Neural progenitor cell (in vitro differentiated cells): ENCODE measurements at regions not wholly inside any gene's neighbourhood (a gene's known extent, or its start where the extent isn't known, plus 50 kb on each side); places are given as distances from the start of the nearest gene placed in this dataset.

Source experiments
- DNase-seq: peaks from one replicate; pipeline ENCODE4 v3.0.0-alpha.2; 2016; ENCODE audit warnings: low spot score
- H2AFZ ChIP-seq: fragments of 200-600 bp; sonication (generic); replicated peaks from 2 replicates; pipeline ENCODE4 v1.6.1; 2016; ENCODE audit warnings: antibody characterized with exemption
- H3F3A ChIP-seq: fragments of 200-600 bp; sonication (generic); 2 replicates; pipeline ENCODE4 v1.6.1; 2016; ENCODE audit warnings: antibody characterized with exemption, low read depth
- H3K27ac ChIP-seq: fragments of 200-600 bp; sonication (generic); 2 replicates; pipeline ENCODE4 v1.5.1; 2016; ENCODE audit warnings: mild to moderate bottlenecking
- H3K27me3 ChIP-seq: fragments of 200-600 bp; sonication (generic); 2 replicates; pipeline ENCODE4 v1.6.1; 2016; ENCODE audit warnings: mild to moderate bottlenecking, moderate library complexity
- H3K36me3 ChIP-seq: fragments of 200-600 bp; sonication (generic); 2 replicates; pipeline ENCODE4 v1.5.1; 2016
- H3K4me1 ChIP-seq: fragments of 200-600 bp; sonication (generic); 2 replicates; pipeline ENCODE4 v1.6.1; 2016; ENCODE audit warnings: mixed run types
- H3K4me2 ChIP-seq: fragments of 200-600 bp; sonication (generic); 2 replicates; pipeline ENCODE4 v1.6.1; 2016
- H3K4me3 ChIP-seq: fragments of 200-600 bp; sonication (generic); 2 replicates; pipeline ENCODE4 v1.5.1; 2016
- H3K79me2 ChIP-seq: fragments of 200-600 bp; sonication (generic); 2 replicates; pipeline ENCODE4 v1.6.1; 2016; ENCODE audit warnings: low read depth
- H3K9ac ChIP-seq: fragments of 200-600 bp; sonication (generic); 2 replicates; pipeline ENCODE4 v1.6.1; 2016
- H3K9me3 ChIP-seq: fragments of 200-600 bp; sonication (generic); 2 replicates; pipeline ENCODE4 v1.5.1; 2016; ENCODE audit warnings: low read depth
- H4K20me1 ChIP-seq: fragments of 200-600 bp; sonication (generic); 2 replicates; pipeline ENCODE4 v1.6.1; 2016; ENCODE audit warnings: low read depth
- H3K27ac Mint-ChIP-seq: 3 replicates; pipeline ENCODE4 v1.8.0; 2021; ENCODE audit warnings: mixed read lengths
- H3K27me3 Mint-ChIP-seq: 2 replicates; pipeline ENCODE4 v1.8.0; 2022; ENCODE audit warnings: low read depth, mild to moderate bottlenecking, inconsistent platforms, moderate library complexity, mixed read lengths; ENCODE audit not compliant: insufficient read depth
- H3K36me3 Mint-ChIP-seq: 3 replicates; pipeline ENCODE4 v1.8.0; 2021; ENCODE audit warnings: mixed read lengths
- H3K4me1 Mint-ChIP-seq: 3 replicates; pipeline ENCODE4 v1.8.0; 2021; ENCODE audit warnings: mixed read lengths
- H3K4me3 Mint-ChIP-seq: 3 replicates; pipeline ENCODE4 v1.8.0; 2021; ENCODE audit warnings: mild to moderate bottlenecking, moderate library complexity, mixed read lengths
- H3K9me3 Mint-ChIP-seq: 3 replicates; pipeline ENCODE4 v1.8.0; 2020; ENCODE audit warnings: mixed read lengths
- EZH2 ChIP-seq: fragments of 200-600 bp; sonication (generic); IDR thresholded peaks from 2 replicates; pipeline ENCODE4 v1.6.1; 2017; ENCODE audit warnings: antibody characterized with exemption, mild to moderate bottlenecking, moderate library complexity
- EZH2phosphoT487 ChIP-seq: fragments of 200-600 bp; sonication (generic); IDR thresholded peaks from 2 replicates; pipeline ENCODE4 v1.6.1; 2017; ENCODE audit warnings: antibody characterized with exemption
- TF ChIP-seq, protein P1 (sequence below): fragments of 200-600 bp; sonication (generic); IDR thresholded peaks from 2 replicates; pipeline ENCODE4 v1.5.1; 2017; ENCODE audit warnings: antibody characterized with exemption, mild to moderate bottlenecking

DNA sequence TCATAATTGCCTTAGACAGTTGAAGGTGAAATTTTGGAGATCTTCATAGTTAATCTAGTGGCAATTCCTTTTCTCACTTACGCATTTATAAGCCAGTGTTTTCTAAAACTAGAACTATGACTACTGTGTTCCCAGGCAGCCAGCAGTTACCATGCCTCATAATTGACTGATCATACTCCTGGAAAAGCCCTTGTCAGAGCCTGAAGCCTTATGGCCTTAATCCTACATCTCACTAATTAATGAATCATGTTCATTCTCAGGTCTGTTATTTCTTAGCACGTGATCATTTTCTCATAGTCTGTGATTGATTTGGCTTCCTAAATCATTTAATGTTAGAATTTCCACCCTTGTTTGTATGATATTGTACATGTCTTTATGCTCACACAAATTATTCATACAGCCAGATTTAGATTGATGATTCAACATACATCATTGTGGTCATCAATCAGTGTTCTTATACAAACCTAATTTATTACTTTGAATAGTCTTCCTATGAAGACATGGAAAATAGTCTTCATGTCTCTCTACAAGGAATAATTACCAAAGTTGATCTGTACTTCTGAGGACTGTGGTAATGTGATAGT is 132.6 kb upstream of the ASCC3 start:
- H4K20me1 ChIP-seq = no peaks in the 10 kb centered on the region
- Mint-ChIP-seq H3K27ac (no peak overlapping the region), H3K36me3 (no peaks in the 10 kb centered on the region), H3K4me1 (no peaks in the 10 kb centered on the region), H3K4me3 (no peak overlapping the region), H3K27me3 (no peaks in the 10 kb centered on the region), H3K9me3 (no peaks in the 10 kb centered on the region)
- no peaks in the 10 kb centered on the region for H3K4me1 ChIP-seq
- H3K36me3 ChIP-seq = no peaks in the 10 kb centered on the region
- no peaks in the 10 kb centered on the region for H3K9me3 ChIP-seq
- TF ChIP-seq, protein P1, sequence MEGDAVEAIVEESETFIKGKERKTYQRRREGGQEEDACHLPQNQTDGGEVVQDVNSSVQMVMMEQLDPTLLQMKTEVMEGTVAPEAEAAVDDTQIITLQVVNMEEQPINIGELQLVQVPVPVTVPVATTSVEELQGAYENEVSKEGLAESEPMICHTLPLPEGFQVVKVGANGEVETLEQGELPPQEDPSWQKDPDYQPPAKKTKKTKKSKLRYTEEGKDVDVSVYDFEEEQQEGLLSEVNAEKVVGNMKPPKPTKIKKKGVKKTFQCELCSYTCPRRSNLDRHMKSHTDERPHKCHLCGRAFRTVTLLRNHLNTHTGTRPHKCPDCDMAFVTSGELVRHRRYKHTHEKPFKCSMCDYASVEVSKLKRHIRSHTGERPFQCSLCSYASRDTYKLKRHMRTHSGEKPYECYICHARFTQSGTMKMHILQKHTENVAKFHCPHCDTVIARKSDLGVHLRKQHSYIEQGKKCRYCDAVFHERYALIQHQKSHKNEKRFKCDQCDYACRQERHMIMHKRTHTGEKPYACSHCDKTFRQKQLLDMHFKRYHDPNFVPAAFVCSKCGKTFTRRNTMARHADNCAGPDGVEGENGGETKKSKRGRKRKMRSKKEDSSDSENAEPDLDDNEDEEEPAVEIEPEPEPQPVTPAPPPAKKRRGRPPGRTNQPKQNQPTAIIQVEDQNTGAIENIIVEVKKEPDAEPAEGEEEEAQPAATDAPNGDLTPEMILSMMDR = no peak
- TF ChIP-seq EZH2 = no peak
- TF ChIP-seq EZH2phosphoT487 = no peak
- no peak overlapping the region for H2AFZ ChIP-seq
- no peak for DNase-seq
- no peaks in the 10 kb centered on the region for H3K27me3 ChIP-seq
- no peak overlapping the region for H3K27ac ChIP-seq
- H3K4me3 ChIP-seq = no peak overlapping the region
- no peaks in the 10 kb centered on the region for H3F3A ChIP-seq
- no peaks in the 10 kb centered on the region for H3K79me2 ChIP-seq
- H3K4me2 ChIP-seq = no peak overlapping the region
- no peak overlapping the region for H3K9ac ChIP-seq

DNA sequence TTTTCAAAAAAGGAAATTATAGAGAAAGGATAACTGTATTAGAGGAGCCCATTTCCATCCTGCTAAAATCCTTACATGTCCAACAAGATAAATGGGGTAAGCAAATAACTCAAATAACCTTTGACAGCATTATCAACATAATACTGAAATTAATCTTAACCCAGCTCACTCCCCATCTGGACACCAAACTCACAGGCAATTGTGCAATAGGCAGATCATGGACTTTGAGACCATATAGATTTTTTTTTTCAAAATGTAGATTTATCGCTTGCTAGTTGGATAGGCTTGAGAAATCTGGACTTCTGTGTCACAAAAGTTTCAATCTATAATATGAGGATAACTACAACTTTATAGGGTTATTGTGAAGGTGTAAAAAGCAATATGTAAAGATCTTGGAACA is 134.4 kb upstream of the ASCC3 start:
- no peaks in the 10 kb centered on the region for H3K79me2 ChIP-seq
- no peaks in the 10 kb centered on the region for H3K9me3 ChIP-seq
- no peak overlapping the region for H3K27ac ChIP-seq
- no peaks in the 10 kb centered on the region for H3K36me3 Mint-ChIP-seq
- H3K9me3 Mint-ChIP-seq = no peaks in the 10 kb centered on the region
- no peaks in the 10 kb centered on the region for H3K27me3 Mint-ChIP-seq
- no peak overlapping the region for H3K4me3 ChIP-seq
- TF ChIP-seq EZH2phosphoT487 (no peak), EZH2 (no peak)
- TF ChIP-seq, protein P1 = no peak
- no peak overlapping the region for H3K4me3 Mint-ChIP-seq
- no peak overlapping the region for H3K4me2 ChIP-seq
- H3K4me1 ChIP-seq = no peaks in the 10 kb centered on the region
- DNase-seq = no peak
- no peaks in the 10 kb centered on the region for H3K4me1 Mint-ChIP-seq
- H4K20me1 ChIP-seq = no peaks in the 10 kb centered on the region
- no peaks in the 10 kb centered on the region for H3F3A ChIP-seq
- no peak overlapping the region for H3K9ac ChIP-seq
- H2AFZ ChIP-seq = no peak overlapping the region
- H3K27ac Mint-ChIP-seq = no peak overlapping the region
- no peaks in the 10 kb centered on the region for H3K27me3 ChIP-seq
- no peaks in the 10 kb centered on the region for H3K36me3 ChIP-seq

DNA sequence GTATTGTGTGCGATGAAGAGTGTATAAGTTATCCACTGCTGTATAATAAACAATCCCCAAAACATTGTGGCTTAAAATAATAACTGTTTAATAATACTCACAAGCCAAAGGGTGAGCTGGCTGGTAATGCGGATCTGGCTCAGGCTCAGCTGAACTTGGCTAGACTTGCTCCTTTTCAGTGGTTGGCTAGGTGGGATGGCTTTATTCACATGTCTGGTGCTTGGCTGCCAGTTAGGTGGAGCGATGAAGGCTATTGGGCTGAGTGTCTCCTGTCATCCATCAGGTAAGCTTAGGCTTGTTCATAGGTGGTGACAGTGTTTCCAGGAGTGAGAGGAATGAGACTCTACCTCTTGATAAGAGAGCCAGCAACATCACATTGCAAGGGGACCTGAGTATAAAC is 135.0 kb upstream of the ASCC3 start:
- Histone ChIP-seq H2AFZ (no peak overlapping the region), H3K9me3 (no peaks in the 10 kb centered on the region)

More for the DNA sequence above, 135.0 kb upstream of the ASCC3 start:
- Mint-ChIP-seq H3K27me3 (no peaks in the 10 kb centered on the region), H3K4me1 (no peaks in the 10 kb centered on the region), H3K9me3 (no peaks in the 10 kb centered on the region), H3K4me3 (no peak overlapping the region), H3K27ac (no peak overlapping the region), H3K36me3 (no peaks in the 10 kb centered on the region)
- H3K27me3 ChIP-seq = no peaks in the 10 kb centered on the region
- no peaks in the 10 kb centered on the region for H4K20me1 ChIP-seq
- H3K36me3 ChIP-seq = no peaks in the 10 kb centered on the region
- TF ChIP-seq EZH2phosphoT487 (no peak), EZH2 (no peak)
- TF ChIP-seq, protein P1 = no peak
- H3K79me2 ChIP-seq = no peaks in the 10 kb centered on the region
- no peak overlapping the region for H3K4me3 ChIP-seq
- H3K9ac ChIP-seq = no peak overlapping the region
- DNase-seq = no peak
- no peaks in the 10 kb centered on the region for H3F3A ChIP-seq
- no peak overlapping the region for H3K27ac ChIP-seq
- no peaks in the 10 kb centered on the region for H3K4me1 ChIP-seq
- no peak overlapping the region for H3K4me2 ChIP-seq
